HG03095 (cell line): ENCODE measurements at regions not wholly inside any gene's neighbourhood (a gene's known extent, or its start where the extent isn't known, plus 50 kb on each side); places are given as distances from the start of the nearest gene placed in this dataset.
"Not testable (repeated sequence)": the region's sequence is repeated elsewhere in the genome, so short reads cannot be mapped to it uniquely, and the experiment has no call there.

Experiments
- ATAC-seq: cut with Tn5 transposase; IDR thresholded peaks from one replicate; pipeline ENCODE4 v1.9.1; 2021; ENCODE audit warnings: moderate library complexity; ENCODE audit not compliant: unreplicated experiment

DNA sequence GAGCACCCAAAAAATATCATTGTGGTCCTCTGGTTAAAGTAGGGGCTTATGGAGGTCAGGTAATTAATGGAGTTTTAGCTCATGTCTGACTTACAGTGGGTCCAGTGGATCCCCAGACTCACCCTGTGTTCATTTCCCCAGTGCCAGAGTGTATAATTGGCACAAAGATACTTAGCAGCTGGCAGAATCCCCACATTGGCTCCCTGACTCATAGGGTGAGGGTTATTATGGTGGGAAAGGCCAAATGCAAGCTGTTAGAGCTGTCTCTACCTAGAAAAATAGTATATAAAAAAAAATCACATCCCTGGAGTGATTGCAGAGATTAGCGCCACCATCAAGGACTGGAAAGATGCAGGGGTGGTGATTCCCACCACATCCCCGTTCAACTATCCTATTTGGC, 1067.6 kb upstream of the ACVR2A start:
- ATAC-seq = no peak

GRCh38 chr2:146776596-146776995, 1068.2 kb upstream of the ACVR2A start:
- ATAC-seq = no peak

GRCh38 chr2:146771531-146771930, 1073.3 kb upstream of the ACVR2A start:
- ATAC-seq = no peak

- ATAC-seq = no peak
Measured at GRCh38 chr2:146764301-146764700, 1080.5 kb upstream of the ACVR2A start.

DNA sequence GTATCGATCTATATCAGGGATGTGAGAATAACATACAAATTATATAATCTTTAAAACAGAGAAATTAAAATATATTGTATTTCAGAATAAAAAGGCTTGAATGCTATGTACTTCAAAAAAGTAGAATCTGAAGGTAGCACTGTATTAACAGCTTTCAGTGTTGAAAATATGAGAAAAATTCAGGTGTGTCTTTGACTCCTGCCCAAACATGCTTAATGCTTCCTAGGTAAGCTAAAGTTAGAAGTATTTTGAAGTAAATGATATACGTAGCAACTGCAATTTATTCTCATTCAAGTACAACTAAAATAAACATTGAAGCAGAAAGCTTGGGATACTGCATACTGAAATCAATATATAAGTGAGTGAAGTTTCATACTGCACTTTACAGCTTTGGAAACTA, 1082.0 kb upstream of the ACVR2A start:
- no peak for ATAC-seq

DNA sequence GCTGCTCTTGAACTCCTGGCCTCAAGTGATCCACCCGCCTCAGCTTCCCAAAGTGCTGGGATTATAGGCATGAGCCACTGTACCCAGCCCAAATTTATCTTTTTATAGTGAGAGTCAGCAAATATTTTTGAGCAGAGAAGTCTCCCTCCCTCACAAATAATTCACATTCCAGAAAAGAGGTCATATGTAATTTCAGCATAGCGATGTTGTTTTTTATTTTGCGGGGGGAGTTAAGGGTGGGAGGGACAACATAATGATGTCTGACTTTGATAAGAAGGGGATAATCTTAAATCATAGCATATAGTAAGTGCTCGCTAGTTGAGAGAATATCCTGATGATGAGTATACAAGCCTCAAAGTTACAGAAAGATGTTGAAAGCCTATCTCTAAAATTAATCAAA, 1090.2 kb upstream of the ACVR2A start:
- ATAC-seq = no peak

- ATAC-seq = no peak
Measured at GRCh38 chr2:146748046-146748445, 1096.8 kb upstream of the ACVR2A start.

DNA sequence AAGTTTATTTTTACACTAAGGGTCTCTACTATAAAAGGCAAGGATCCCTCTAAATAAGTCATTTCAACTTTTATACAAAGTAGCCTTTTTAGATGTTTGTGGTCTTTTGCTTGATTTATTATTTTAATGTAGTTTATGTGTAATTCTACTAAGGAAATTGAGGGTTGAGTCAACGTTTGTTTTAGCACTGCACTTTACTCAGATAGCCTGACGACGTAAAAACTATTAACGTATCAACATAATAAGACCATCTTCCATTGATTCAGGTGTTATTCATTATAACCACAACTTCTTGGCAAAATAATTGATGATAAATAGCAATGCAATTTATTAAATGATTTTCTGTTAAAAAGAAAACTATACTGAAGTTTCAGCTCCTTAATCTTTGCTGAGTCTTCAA, 1103.6 kb upstream of the ACVR2A start:
- no peak for ATAC-seq

- ATAC-seq = no peak
Measured at GRCh38 chr2:146734821-146735190, 1110.0 kb upstream of the ACVR2A start.

DNA sequence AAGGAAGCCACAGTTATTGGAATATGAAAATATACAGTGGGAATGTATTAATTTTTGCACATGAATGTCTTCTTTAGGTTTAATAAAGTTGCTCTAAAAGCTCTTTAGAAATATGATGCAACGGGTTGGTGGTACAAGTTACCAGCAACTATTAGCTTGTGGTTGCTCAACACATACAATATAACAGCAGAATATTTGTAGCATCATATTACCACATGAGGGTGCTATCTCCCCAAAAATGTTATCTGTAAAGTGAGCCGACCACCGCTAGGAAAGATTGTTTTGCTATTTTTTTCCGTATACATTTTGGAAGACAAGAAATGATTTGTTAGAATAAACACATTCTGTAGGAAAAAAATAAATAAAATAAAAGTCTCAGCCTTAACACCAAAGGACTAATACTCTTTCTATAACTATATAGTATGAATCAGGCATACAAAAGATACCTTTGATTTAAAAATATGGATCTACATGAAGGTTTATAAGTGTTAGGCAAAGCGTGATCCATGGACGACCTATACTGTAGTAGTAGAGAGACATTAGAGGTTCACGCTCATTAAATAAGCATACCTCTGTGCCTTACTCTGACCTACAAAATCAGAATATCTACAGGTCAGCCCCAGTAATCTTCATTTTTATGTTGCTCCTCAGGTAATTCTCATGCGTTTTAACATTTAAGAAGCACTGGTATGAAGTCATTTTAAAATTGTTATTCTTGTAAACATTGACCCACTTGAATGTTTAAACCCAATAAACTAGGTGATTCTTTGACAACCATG, 1110.6 kb upstream of the ACVR2A start:
- no peak for ATAC-seq

DNA sequence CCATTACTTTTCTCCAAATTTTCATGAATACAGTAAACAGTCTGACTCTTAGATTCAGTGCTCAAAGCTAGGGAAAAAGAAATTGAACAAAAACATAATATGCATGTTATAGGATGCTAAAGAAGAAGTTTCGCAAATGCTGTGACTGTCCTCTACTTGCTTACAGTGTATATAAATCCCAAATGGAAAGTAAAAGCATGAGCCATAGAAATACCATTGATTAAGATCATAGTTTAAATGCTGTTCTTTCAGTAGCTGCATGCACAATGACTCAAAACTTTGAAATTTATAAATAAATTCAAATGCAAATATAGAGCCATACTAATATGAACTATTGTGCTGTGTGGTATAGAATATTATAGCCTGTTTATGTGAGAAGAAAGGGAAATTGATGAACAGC, 1113.9 kb upstream of the ACVR2A start:
- no peak for ATAC-seq

- no peak for ATAC-seq
Measured at GRCh38 chr2:146721486-146721885, 1123.3 kb upstream of the ACVR2A start.

DNA sequence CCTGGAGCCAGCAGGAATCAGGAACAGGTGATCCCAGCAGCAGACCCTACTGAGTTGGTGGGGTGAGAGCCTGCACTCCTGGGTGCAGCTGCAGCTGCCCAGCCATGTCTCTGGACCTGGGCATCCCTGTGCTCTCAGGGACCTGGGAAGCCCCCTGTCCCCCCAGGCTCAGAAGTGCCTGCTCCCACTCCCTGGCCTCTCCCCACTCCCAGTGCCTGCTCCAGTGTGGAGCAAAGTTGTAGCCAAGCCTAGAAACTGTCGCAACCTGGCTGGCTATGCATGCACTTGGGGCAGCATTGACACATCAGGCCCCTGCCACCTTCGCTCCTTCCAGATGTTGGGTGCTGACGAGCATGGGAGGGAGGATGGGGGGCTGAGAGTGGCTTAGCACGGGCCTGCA, 1124.7 kb upstream of the ACVR2A start:
- no peak for ATAC-seq

DNA sequence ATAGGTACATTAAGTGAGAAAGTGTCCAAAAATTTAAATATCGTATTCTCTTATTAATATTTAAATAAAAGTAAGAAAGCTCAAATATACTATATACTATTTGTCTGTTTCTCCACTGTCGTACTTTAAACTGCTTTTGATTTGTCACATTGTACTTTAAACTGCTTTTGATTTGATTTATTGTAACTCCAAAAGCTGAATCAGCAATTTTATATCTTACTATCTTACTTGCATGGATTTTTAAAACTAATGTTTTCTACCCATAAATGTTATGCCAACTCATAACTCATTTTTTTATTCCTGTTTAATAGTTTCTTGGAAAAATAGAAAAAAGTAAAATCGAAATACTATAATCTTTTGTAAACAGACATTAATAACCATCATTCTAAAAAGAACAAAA, 1128.2 kb upstream of the ACVR2A start:
- ATAC-seq = no peak

DNA sequence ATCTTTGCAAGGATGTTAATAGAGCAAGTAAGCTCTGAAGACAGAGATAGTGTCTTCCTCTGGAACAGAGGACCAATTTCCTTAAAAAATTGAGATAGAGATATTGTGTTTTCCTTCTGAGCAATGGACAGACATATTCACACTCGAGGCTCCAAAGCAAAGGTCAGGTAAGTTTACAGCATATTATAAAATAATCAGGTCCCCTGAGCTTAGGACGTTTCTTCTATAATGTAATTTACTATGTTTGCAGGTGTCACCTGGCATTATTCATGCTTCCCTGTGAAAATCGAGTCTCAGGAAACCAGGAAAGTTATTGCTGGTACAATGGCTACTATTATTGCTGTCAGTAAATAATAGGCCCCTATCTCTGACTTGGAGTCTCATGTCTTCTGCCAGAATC, 1135.8 kb upstream of the ACVR2A start:
- no peak for ATAC-seq

GRCh38 chr2:146701183-146701582, 1143.6 kb upstream of the ACVR2A start:
- no peak for ATAC-seq

- ATAC-seq = no peak
Measured at GRCh38 chr2:146697307-146697706, 1147.5 kb upstream of the ACVR2A start.

DNA sequence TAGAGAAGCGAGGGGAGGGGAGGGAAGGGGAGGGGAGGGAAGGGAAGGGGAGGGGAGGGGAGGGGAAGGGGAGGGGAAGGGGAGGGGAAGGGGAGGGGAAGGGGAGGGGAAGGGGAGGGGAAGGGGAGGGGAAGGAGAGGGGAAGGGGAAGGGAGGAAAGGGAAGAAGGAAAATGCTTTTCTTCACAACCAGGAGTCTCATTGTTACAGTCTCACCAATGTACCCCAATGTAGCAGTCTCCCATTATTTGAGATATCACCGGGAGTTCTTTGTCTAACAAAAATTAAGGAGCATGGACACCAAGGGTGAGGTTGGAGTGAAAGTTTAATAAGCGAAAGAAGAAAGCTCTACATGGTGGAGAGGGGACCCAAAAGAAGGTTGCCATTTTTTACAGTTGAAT, 1148.0 kb upstream of the ACVR2A start:
- ATAC-seq = not testable (repeated sequence)

GRCh38 chr2:146681991-146682390, 1162.8 kb upstream of the ACVR2A start:
- ATAC-seq = no peak

GRCh38 chr2:146678516-146678915, 1166.3 kb upstream of the ACVR2A start:
- no peak for ATAC-seq

- ATAC-seq = no peak
Measured at GRCh38 chr2:146677280-146677679, 1167.5 kb upstream of the ACVR2A start.

GRCh38 chr2:146669735-146670134, 1175.1 kb upstream of the ACVR2A start:
- no peak for ATAC-seq

DNA sequence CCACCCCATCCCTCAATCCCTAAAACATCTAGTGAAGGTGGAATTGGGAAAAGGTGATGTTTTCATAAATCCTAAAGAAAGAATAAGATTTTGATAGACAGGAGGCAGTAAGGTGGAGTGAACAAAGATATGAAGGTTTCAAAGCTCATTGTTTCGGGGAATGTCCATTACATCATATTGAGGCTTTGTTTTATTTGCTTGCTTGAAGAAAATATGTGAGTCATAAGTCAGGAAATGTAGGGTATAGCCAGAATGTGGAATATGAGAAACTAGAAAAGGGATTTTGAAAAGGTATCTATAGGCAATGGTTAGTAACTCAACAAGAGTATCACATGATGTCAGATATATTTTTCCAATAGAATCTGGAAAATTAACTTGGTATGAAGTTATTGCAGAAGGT, 1178.5 kb upstream of the ACVR2A start:
- no peak for ATAC-seq
